SK-N-MC (cell line): ENCODE measurements at regions not wholly inside any gene's neighbourhood (a gene's known extent, or its start where the extent isn't known, plus 50 kb on each side); places are given as distances from the start of the nearest gene placed in this dataset.

ENCODE experiments used
- EZH2 ChIP-seq: fragments of 200-600 bp; sonication (generic); IDR thresholded peaks from one replicate; pipeline ENCODE4 v1.6.1; 2017; ENCODE audit warnings: antibody characterized with exemption
- POLR2AphosphoS5 ChIP-seq: IDR thresholded peaks from 2 replicates; pipeline ENCODE4 v1.6.1; 2012; ENCODE audit warnings: mild to moderate bottlenecking, low read depth, low read length, borderline replicate concordance

DNA sequence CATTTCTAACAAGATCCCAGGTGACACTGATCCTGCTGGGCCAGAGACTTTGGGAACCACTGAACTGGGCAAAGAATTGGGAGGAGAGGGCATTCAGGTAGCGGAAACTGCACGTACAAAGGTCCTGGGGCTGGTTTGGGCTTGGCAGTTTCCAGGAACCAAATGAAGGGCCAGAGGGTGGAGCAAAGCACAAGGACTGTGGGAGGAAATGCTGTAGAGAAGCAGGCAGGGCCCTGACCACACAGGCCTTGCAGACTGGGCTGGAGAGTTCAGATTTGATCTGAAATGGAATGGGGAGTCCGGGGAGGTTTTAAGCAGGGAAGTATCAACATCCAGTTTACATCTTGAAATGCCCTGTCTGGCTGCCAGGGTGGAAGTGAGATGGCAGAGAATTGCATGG is 195.1 kb downstream of the PHETA1 start:
- TF ChIP-seq POLR2AphosphoS5 = no peak
- no peak for TF ChIP-seq EZH2
